Lower leg skin (tissue), 4 donors: ENCODE measurements at regions not wholly inside any gene's neighbourhood (a gene's known extent, or its start where the extent isn't known, plus 50 kb on each side); places are given as distances from the start of the nearest gene placed in this dataset.

Experiments used
- DNase-seq, 2 donors: peaks; one replicate each; pipeline ENCODE4 v3.0.0-alpha.2; 2019; ENCODE audit warnings: low spot score in 2 of 2
- H3K4me3 ChIP-seq: fragments of 200-600 bp; sonication (generic); 2 replicates; pipeline ENCODE4 v1.5.1; 2017; ENCODE audit warnings: mild to moderate bottlenecking, low read depth; ENCODE audit not compliant: poor library complexity, severe bottlenecking
- CTCF ChIP-seq, 3 donors: fragments of 450-650 bp; IDR thresholded peaks; one replicate each; pipeline ENCODE4 v1.5.1; 2016; ENCODE audit warnings: antibody characterized with exemption in 3 of 3, mild to moderate bottlenecking in 3 of 3, moderate library complexity in 2 of 3
- POLR2A ChIP-seq, 2 donors: fragments of 450-650 bp; IDR thresholded peaks; one replicate each; pipeline ENCODE4 v1.6.1; 2016 to 2017; ENCODE audit warnings: antibody characterized with exemption in 2 of 2, mild to moderate bottlenecking in 1 of 2, moderate library complexity in 1 of 2
- WGBS, 2 donors: methylation state at CpG; one replicate each; pipeline ENCODE4 v1.1.5; 2018; 5-methylcytosine and 5-hydroxymethylcytosine counted together
- intact Hi-C: fragments of 100-400 bp; cut with DNase I; formaldehyde crosslinking; loops from one replicate; pipeline ENCODE4 v1.15.0; 2023; ENCODE audit warnings: low total_unique reads

- WGBS, 2 donors = 84% methylated on average over 2 of the region's 2 CpGs
- no peak overlapping the region for H3K4me3 ChIP-seq
- DNase-seq = no peak
- intact Hi-C loops = no loop called here
- no peak for TF ChIP-seq CTCF (IDR thresholded peaks at IDR 0.05)
- no peak for TF ChIP-seq POLR2A (IDR thresholded peaks at IDR 0.05)
These were observed 1780.1 kb downstream of the ARAP2 start for GRCh38 chr4:34464196-34464595.

GRCh38 chr4:34466411-34466810, 1777.9 kb downstream of the ARAP2 start:
- no peak overlapping the region for H3K4me3 ChIP-seq
- intact Hi-C loops = no loop called here
- 38 to 53% methylated on average over 1 of the region's 1 CpG for WGBS, 2 donors
- no peak for TF ChIP-seq CTCF (IDR thresholded peaks at IDR 0.05)
- no peak for TF ChIP-seq POLR2A (IDR thresholded peaks at IDR 0.05)
- DNase-seq = no peak

GRCh38 chr4:34469516-34469915, 1774.8 kb downstream of the ARAP2 start:
- 36 to 43% methylated on average over 2 of the region's 2 CpGs for WGBS, 2 donors
- TF ChIP-seq POLR2A (IDR thresholded peaks at IDR 0.05) = no peak
- no peak overlapping the region for H3K4me3 ChIP-seq
- DNase-seq = no peak
- intact Hi-C loops = no loop called here

- H3K4me3 ChIP-seq = no peak overlapping the region
- intact Hi-C loops = no loop called here
- DNase-seq = no peak
- TF ChIP-seq CTCF (IDR thresholded peaks at IDR 0.05) (no peak), POLR2A (IDR thresholded peaks at IDR 0.05) (no peak)
These were observed 1759.1 kb downstream of the ARAP2 start for GRCh38 chr4:34485252-34485651.

- TF ChIP-seq CTCF (IDR thresholded peaks at IDR 0.05) = no peak
- no peak for TF ChIP-seq POLR2A (IDR thresholded peaks at IDR 0.05)
- no peak for DNase-seq
- intact Hi-C loops = no loop called here
- H3K4me3 ChIP-seq = no peak overlapping the region
- 59 to 63% methylated on average over 5 of the region's 5 CpGs for WGBS, 2 donors
These were observed 1757.6 kb downstream of the ARAP2 start for GRCh38 chr4:34486461-34487363.

GRCh38 chr4:34492414-34492813, 1751.9 kb downstream of the ARAP2 start:
- no peak overlapping the region for H3K4me3 ChIP-seq
- no peak for DNase-seq
- 73 to 88% methylated on average over 1 of the region's 1 CpG for whole genome bisulfite sequencing, 2 donors
- no peak for TF ChIP-seq POLR2A (IDR thresholded peaks at IDR 0.05)
- TF ChIP-seq CTCF (IDR thresholded peaks at IDR 0.05) = no peak
- intact Hi-C loops = no loop called here
